ENCODE measurements at regions not wholly inside any gene's neighbourhood (a gene's known extent, or its start where the extent isn't known, plus 50 kb on each side); places are given as distances from the start of the nearest gene placed in this dataset.
A peak's percentile ranks its signal among the peaks of the same experiment; 100 is the strongest.

DNA sequence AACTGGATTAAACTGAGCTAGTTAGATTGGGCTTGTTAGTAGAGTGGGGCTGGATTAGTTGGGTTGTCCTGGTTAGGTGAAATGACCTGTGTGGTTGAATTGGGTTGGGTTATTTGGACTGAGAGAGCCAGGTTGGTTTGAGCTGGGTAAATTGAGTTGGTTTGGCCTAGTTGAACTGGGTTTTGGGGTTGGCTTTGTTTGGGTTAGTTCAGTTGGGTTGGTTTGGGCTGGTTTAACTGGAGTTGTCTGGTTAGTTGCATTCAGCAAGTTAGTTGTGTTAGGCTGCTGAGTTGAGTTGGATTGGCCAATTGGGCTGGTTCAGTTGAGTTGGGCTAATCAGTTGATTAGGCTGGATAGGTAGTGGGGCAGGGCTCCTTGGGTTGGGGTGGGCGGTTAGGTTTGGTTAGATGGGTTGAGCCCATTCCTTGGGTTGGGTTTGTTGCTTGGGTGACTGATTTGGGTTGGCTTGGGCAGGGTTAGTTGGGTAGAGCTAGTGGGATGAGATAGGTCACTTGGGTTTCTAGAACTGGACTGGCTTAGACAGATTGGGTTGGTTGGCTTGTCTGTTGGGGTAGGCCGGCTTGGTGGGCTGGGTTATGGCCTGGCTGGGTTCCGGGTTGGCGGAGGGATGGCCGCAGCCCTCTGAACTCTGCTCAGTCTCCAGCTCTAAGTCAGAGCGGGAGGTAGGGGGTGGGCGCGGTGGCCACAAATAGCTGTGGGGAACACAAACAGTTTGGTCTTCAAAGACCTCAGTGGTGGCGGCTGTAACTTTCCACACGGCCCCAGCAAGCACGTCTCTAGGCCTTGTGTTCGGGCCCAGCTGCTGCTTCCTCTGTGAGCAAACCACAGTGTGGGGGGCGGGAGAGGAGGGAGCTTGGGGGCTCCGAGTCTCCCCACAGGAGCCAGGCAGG, 67.2 kb upstream of the RUNX3 start:
- intact Hi-C loops (cut with DNase I; ENCODE audit: low total_unique reads) (no loop called here), in situ Hi-C loops (cut with MboI; ENCODE audit: low sequenced_read_pairs in 4 of 4) (no loop called here)
- no peaks in the 10 kb centered on the region for H3K4me1 ChIP-seq
- H3K27ac ChIP-seq: no peak overlapping the region
- H3K4me3 ChIP-seq: no peak overlapping the region
- H3K36me3 ChIP-seq: no peaks in the 10 kb centered on the region
- ATAC-seq: no peak
- no peaks in the 10 kb centered on the region for H3K27me3 ChIP-seq
- TF ChIP-seq, protein P1, sequence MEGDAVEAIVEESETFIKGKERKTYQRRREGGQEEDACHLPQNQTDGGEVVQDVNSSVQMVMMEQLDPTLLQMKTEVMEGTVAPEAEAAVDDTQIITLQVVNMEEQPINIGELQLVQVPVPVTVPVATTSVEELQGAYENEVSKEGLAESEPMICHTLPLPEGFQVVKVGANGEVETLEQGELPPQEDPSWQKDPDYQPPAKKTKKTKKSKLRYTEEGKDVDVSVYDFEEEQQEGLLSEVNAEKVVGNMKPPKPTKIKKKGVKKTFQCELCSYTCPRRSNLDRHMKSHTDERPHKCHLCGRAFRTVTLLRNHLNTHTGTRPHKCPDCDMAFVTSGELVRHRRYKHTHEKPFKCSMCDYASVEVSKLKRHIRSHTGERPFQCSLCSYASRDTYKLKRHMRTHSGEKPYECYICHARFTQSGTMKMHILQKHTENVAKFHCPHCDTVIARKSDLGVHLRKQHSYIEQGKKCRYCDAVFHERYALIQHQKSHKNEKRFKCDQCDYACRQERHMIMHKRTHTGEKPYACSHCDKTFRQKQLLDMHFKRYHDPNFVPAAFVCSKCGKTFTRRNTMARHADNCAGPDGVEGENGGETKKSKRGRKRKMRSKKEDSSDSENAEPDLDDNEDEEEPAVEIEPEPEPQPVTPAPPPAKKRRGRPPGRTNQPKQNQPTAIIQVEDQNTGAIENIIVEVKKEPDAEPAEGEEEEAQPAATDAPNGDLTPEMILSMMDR (IDR thresholded peaks at IDR 0.05 in 4 of 5, conservative IDR thresholded peaks at IDR 0.05 in 1 of 5): no peak
- no peak for TF ChIP-seq POLR2A (IDR thresholded peaks at IDR 0.05)
- DNase-seq: peak in 1 of 2 donors; percentile 16
- H3K9me3 ChIP-seq: no peaks in the 10 kb centered on the region

DNA sequence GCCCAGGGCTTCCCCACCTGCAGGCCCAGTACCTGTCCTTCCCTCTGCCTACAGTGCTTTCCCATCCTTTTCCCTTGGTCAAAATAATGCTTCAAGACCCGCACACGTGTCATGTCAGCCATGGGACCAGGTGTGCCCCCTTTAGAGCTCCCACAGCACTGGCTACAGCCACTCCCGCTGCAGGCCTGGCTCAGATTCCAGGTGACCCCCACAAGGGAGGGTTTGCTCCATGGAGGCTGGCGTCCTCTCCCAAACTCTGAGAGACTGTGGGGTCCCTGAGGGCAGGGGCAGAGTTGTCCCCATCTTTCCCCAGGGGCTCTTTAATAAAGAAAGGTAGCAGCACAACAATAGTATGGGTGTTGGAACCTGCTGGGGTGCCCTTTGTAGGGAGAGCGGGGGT, 66.4 kb upstream of the RUNX3 start:
- Histone ChIP-seq H3K4me1 (no peaks in the 10 kb centered on the region), H3K9me3 (no peaks in the 10 kb centered on the region), H3K4me3 (no peak overlapping the region), H3K27me3 (peaks cover 0 to 5% (median 0%) of the 10 kb centered on the region in 3 donors), H3K27ac (no peak overlapping the region), H3K36me3 (no peaks in the 10 kb centered on the region)
- intact Hi-C loops (cut with DNase I; ENCODE audit: low total_unique reads) (no loop called here), in situ Hi-C loops (cut with MboI; ENCODE audit: low sequenced_read_pairs in 4 of 4) (no loop called here)
- TF ChIP-seq, protein P1 (IDR thresholded peaks at IDR 0.05 in 4 of 5, conservative IDR thresholded peaks at IDR 0.05 in 1 of 5): no peak
- no peak for TF ChIP-seq POLR2A (IDR thresholded peaks at IDR 0.05)
- ATAC-seq: no peak
- no peak for DNase-seq

DNA sequence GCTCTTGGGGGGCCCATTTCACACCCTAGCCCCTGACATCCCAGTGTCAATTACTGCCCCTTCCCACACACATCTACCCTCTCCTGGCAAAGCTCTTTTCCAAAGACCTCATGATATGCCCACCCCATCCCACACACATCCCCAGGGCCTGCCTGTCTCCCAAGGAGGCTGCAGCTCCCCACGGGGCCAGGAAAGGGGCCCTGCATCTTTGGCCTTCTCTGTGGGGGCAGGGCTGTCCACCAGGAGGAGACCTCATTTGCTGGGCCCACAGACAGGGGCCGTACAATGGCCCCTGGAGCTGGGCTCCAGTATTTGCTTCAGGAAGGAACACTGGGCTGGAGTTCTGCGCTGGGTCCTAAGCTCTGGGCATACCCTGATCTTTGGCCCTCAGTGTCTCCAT, 65.6 kb upstream of the RUNX3 start:
- ATAC-seq: no peak
- Histone ChIP-seq H3K36me3 (no peaks in the 10 kb centered on the region), H3K4me3 (no peak overlapping the region), H3K27me3 (peaks cover under 1 to 9% (median 2%) of the 10 kb centered on the region in 3 donors), H3K27ac (no peak overlapping the region), H3K4me1 (no peaks in the 10 kb centered on the region), H3K9me3 (no peaks in the 10 kb centered on the region)
- in situ Hi-C loops (cut with MboI; ENCODE audit: low sequenced_read_pairs in 4 of 4): no loop called here
- intact Hi-C loops (cut with DNase I; ENCODE audit: low total_unique reads): no loop called here
- no peak for TF ChIP-seq POLR2A (IDR thresholded peaks at IDR 0.05)
- TF ChIP-seq, protein P1 (IDR thresholded peaks at IDR 0.05 in 4 of 5, conservative IDR thresholded peaks at IDR 0.05 in 1 of 5): no peak
- DNase-seq: no peak

DNA sequence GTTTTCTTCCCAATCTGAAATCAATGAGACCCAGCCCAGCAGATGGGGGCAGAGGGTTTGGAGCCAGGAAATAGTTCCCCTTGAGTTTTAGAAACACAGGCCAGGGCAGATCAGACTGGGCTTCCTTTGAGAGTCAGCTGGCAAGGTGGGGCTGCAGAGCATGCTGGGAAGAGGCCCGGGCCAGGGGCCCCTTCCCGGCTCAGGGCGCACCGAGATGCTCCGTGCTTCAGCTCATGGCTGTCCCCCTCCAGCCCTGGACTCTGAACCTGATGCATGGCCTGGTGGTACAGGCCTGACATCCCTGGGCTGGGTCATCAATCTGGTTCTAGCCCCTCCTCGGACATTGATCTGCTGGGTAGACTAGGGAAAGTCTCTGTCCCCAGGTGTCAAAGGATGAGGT, 65.1 kb upstream of the RUNX3 start:
- in situ Hi-C loops (cut with MboI; ENCODE audit: low sequenced_read_pairs in 4 of 4): no loop called here
- H3K27ac ChIP-seq: no peak overlapping the region
- TF ChIP-seq POLR2A (IDR thresholded peaks at IDR 0.05): no peak
- TF ChIP-seq, protein P1 (IDR thresholded peaks at IDR 0.05 in 4 of 5, conservative IDR thresholded peaks at IDR 0.05 in 1 of 5): no peak
- no peaks in the 10 kb centered on the region for H3K9me3 ChIP-seq
- DNase-seq: no peak
- H3K36me3 ChIP-seq: no peaks in the 10 kb centered on the region
- no peaks in the 10 kb centered on the region for H3K4me1 ChIP-seq
- H3K4me3 ChIP-seq: no peak overlapping the region
- no peak for ATAC-seq
- intact Hi-C loops (cut with DNase I; ENCODE audit: low total_unique reads): no loop called here
- peaks cover 5 to 9% (median 6%) of the 10 kb centered on the region in 3 donors for H3K27me3 ChIP-seq
